PC-9 (cell line): ENCODE measurements at regions not wholly inside any gene's neighbourhood (a gene's known extent, or its start where the extent isn't known, plus 50 kb on each side); places are given as distances from the start of the nearest gene placed in this dataset.

Experiments used
- BruUV-seq: library from RNA; stranded (reverse); fragments of 400-500 nt; replicated peaks from 2 replicates; lab custom pipeline; 2021; lab: Mats Ljungman, UMichigan
- CTCF ChIA-PET: fragments of 300-600 bp; sonication (Branson Sonifier 250); formaldehyde crosslinking; loops from one replicate; lab custom pipeline; 2022; ENCODE audit warnings: antibody characterized with exemption; lab: Charles Lee
- POLR2A ChIA-PET: fragments of 300-600 bp; sonication (Branson Sonifier 250); formaldehyde crosslinking; loops from one replicate; lab custom pipeline; 2022; ENCODE audit warnings: antibody characterized with exemption; ENCODE audit not compliant: unreplicated experiment; lab: Charles Lee
- DNase-seq, 2 experiments: peaks; one replicate each; pipeline versions ENCODE4 v3.0.0 to v3.0.0-alpha.2; 2015 to 2022; ENCODE audit warnings: mixed read lengths in 1 of 2
- H2AFZ ChIP-seq: fragments of 200-600 bp; sonication (generic); 2 replicates; pipeline ENCODE4 v1.8.1; 2017; ENCODE audit warnings: antibody characterized with exemption
- H3F3A ChIP-seq: fragments of 200-600 bp; sonication (generic); 2 replicates; pipeline ENCODE4 v1.8.1; 2017; ENCODE audit warnings: antibody characterized with exemption, mild to moderate bottlenecking, low read depth; ENCODE audit not compliant: insufficient read depth
- H3K27ac ChIP-seq: fragments of 200-600 bp; sonication (generic); 2 replicates; pipeline ENCODE4 v1.6.1; 2016; ENCODE audit warnings: mixed run types
- H3K27me3 ChIP-seq: fragments of 200-600 bp; sonication (generic); 2 replicates; pipeline ENCODE4 v1.6.1; 2016; ENCODE audit warnings: low read depth, mixed run types; ENCODE audit not compliant: insufficient read depth
- H3K36me3 ChIP-seq: fragments of 200-600 bp; sonication (generic); 2 replicates; pipeline ENCODE4 v1.6.1; 2016; ENCODE audit warnings: low read depth, mixed run types
- H3K4me1 ChIP-seq: fragments of 200-600 bp; sonication (generic); replicated peaks from 2 replicates; pipeline ENCODE4 v1.6.1; 2016; ENCODE audit warnings: mixed run types; ENCODE audit not compliant: insufficient read depth
- H3K4me2 ChIP-seq: fragments of 200-600 bp; sonication (generic); 2 replicates; pipeline ENCODE4 v1.6.1; 2017; ENCODE audit warnings: mixed run types
- H3K4me3 ChIP-seq: fragments of 200-600 bp; sonication (generic); 2 replicates; pipeline ENCODE4 v1.6.1; 2016; ENCODE audit warnings: mixed run types
- H3K79me2 ChIP-seq: fragments of 200-600 bp; sonication (generic); 2 replicates; pipeline ENCODE4 v1.6.1; 2017; ENCODE audit warnings: low read depth, mixed run types
- H3K9me2 ChIP-seq: fragments of 200-600 bp; sonication (generic); 2 replicates; pipeline ENCODE4 v1.8.1; 2017; ENCODE audit warnings: mild to moderate bottlenecking; ENCODE audit not compliant: insufficient read depth
- H3K9me3 ChIP-seq: fragments of 200-600 bp; sonication (generic); 2 replicates; pipeline ENCODE4 v1.8.1; 2016; ENCODE audit warnings: low read depth; ENCODE audit not compliant: insufficient read depth
- H4K20me1 ChIP-seq: fragments of 200-600 bp; sonication (generic); 2 replicates; pipeline ENCODE4 v1.8.1; 2017; ENCODE audit not compliant: insufficient read depth
- CTCF ChIP-seq: fragments of 200-600 bp; sonication (generic); conservative IDR thresholded peaks from 2 replicates; pipeline ENCODE4 v1.6.1; 2017; ENCODE audit warnings: mixed run types, antibody characterized with exemption, mild to moderate bottlenecking, moderate library complexity
- EZH2 ChIP-seq: fragments of 200-600 bp; sonication (generic); IDR thresholded peaks from 2 replicates; pipeline ENCODE4 v1.8.0; 2017; ENCODE audit warnings: antibody characterized with exemption, low read depth
- intact Hi-C: fragments of 100-400 bp; cut with micrococcal nuclease; formaldehyde crosslinking; loops from one replicate; pipeline ENCODE4 v1.10.0; 2022; ENCODE audit not compliant: unreplicated experiment

- no peaks in the 10 kb centered on the region for H3K27me3 ChIP-seq
- CTCF ChIA-PET, result no interaction called here
Observed at GRCh38 chr9:13971415-13971814, 342.5 kb downstream of the NFIB start.

GRCh38 chr9:13970426-13970825 is 343.5 kb downstream of the NFIB start:
- BruUV-seq, result no TSS peak
- TF ChIP-seq CTCF (no peak), EZH2 (no peak)

More at GRCh38 chr9:13971415-13971814, 342.5 kb downstream of the NFIB start:
- TF ChIP-seq EZH2 (no peak), CTCF (no peak)
- Histone ChIP-seq H3K4me2 (no peak overlapping the region), H4K20me1 (no peaks in the 10 kb centered on the region), H3K36me3 (no peaks in the 10 kb centered on the region), H3K4me1 (no peaks in the 10 kb centered on the region), H2AFZ (no peak overlapping the region), H3K9me2 (no peaks in the 10 kb centered on the region), H3F3A (no peaks in the 10 kb centered on the region), H3K79me2 (no peaks in the 10 kb centered on the region), H3K4me3 (no peak overlapping the region), H3K27ac (no peak overlapping the region), H3K9me3 (no peaks in the 10 kb centered on the region)
- POLR2A ChIA-PET, result no interaction called here
- intact Hi-C loops, result no loop called here
- DNase-seq, result no peak
- BruUV-seq, result no TSS peak

GRCh38 chr9:13970018-13970417 is 343.9 kb downstream of the NFIB start:
- H3K4me2 ChIP-seq, result no peak overlapping the region
- no peaks in the 10 kb centered on the region for H3K9me2 ChIP-seq
- H3K27me3 ChIP-seq, result no peaks in the 10 kb centered on the region
- H3K79me2 ChIP-seq, result no peaks in the 10 kb centered on the region
- DNase-seq, result no peak
- H2AFZ ChIP-seq, result no peak overlapping the region
- intact Hi-C loops, result no loop called here
- BruUV-seq, result no TSS peak
- H4K20me1 ChIP-seq, result no peaks in the 10 kb centered on the region
- no peaks in the 10 kb centered on the region for H3F3A ChIP-seq
- no peaks in the 10 kb centered on the region for H3K4me1 ChIP-seq
- H3K36me3 ChIP-seq, result no peaks in the 10 kb centered on the region
- H3K4me3 ChIP-seq, result no peak overlapping the region
- TF ChIP-seq EZH2, result no peak
- no peak for TF ChIP-seq CTCF
- POLR2A ChIA-PET, result no interaction called here
- CTCF ChIA-PET, result no interaction called here
- no peaks in the 10 kb centered on the region for H3K9me3 ChIP-seq
- H3K27ac ChIP-seq, result no peak overlapping the region

More at GRCh38 chr9:13970426-13970825, 343.5 kb downstream of the NFIB start:
- CTCF ChIA-PET, result no interaction called here
- no peaks in the 10 kb centered on the region for H3K4me1 ChIP-seq
- POLR2A ChIA-PET, result no interaction called here
- H3K79me2 ChIP-seq, result no peaks in the 10 kb centered on the region
- H3K4me2 ChIP-seq, result no peak overlapping the region
- no peaks in the 10 kb centered on the region for H3K27me3 ChIP-seq
- no peaks in the 10 kb centered on the region for H3K9me2 ChIP-seq
- intact Hi-C loops, result no loop called here
- H3K4me3 ChIP-seq, result no peak overlapping the region
- DNase-seq, result no peak
- no peaks in the 10 kb centered on the region for H3K9me3 ChIP-seq
- no peaks in the 10 kb centered on the region for H4K20me1 ChIP-seq
- no peaks in the 10 kb centered on the region for H3K36me3 ChIP-seq
- H2AFZ ChIP-seq, result no peak overlapping the region
- no peak overlapping the region for H3K27ac ChIP-seq
- no peaks in the 10 kb centered on the region for H3F3A ChIP-seq
